H9 (cell line): ENCODE measurements at regions not wholly inside any gene's neighbourhood (a gene's known extent, or its start where the extent isn't known, plus 50 kb on each side); places are given as distances from the start of the nearest gene placed in this dataset.

Experiments
- DNase-seq: peaks from one replicate; pipeline ENCODE4 v3.0.0-alpha.2; 2017
- H2AFZ ChIP-seq: one replicate; pipeline ENCODE4 v1.6.1; 2013; ENCODE audit warnings: mild to moderate bottlenecking, low read length, control low read depth, moderate library complexity
- H2AK5ac ChIP-seq: 2 replicates; pipeline ENCODE4 v1.6.1; 2013; ENCODE audit warnings: low read length, control low read depth, mixed read lengths; ENCODE audit not compliant: insufficient read length
- H2BK120ac ChIP-seq: one replicate; pipeline ENCODE4 v1.6.1; 2013; ENCODE audit warnings: low read depth, mild to moderate bottlenecking, low read length, control low read depth, inconsistent platforms; ENCODE audit not compliant: poor library complexity, severe bottlenecking
- H2BK12ac ChIP-seq: 2 replicates; pipeline ENCODE4 v1.6.1; 2013; ENCODE audit warnings: low read length, control low read depth, mixed read lengths, low read depth; ENCODE audit not compliant: insufficient read length
- H2BK15ac ChIP-seq: 2 replicates; pipeline ENCODE4 v1.6.1; 2013; ENCODE audit warnings: low read depth, low read length, control low read depth
- H2BK20ac ChIP-seq: one replicate; pipeline ENCODE4 v1.6.1; 2013; ENCODE audit warnings: low read depth, mild to moderate bottlenecking, low read length, control low read depth, inconsistent platforms; ENCODE audit not compliant: poor library complexity, severe bottlenecking
- H2BK5ac ChIP-seq: 2 replicates; pipeline ENCODE4 v1.6.1; 2013; ENCODE audit warnings: low read length, control low read depth, mixed read lengths; ENCODE audit not compliant: insufficient read length
- H3K14ac ChIP-seq: 2 replicates; pipeline ENCODE4 v1.6.1; 2013; ENCODE audit warnings: low read length, control low read depth; ENCODE audit not compliant: insufficient read depth
- H3K18ac ChIP-seq: 2 replicates; pipeline ENCODE4 v1.6.1; 2013; ENCODE audit warnings: low read depth, mild to moderate bottlenecking, mixed read lengths, low read length, control low read depth; ENCODE audit not compliant: insufficient read length
- H3K23ac ChIP-seq: 2 replicates; pipeline ENCODE4 v1.6.1; 2013; ENCODE audit warnings: low read length, control low read depth, mixed read lengths, low read depth; ENCODE audit not compliant: insufficient read length
- H3K23me2 ChIP-seq: 2 replicates; pipeline ENCODE4 v1.6.1; 2013; ENCODE audit warnings: low read depth, mild to moderate bottlenecking, mixed read lengths, low read length, control low read depth; ENCODE audit not compliant: insufficient read length, poor library complexity, severe bottlenecking
- H3K27ac ChIP-seq: 2 replicates; pipeline ENCODE4 v1.5.1; 2013; ENCODE audit warnings: low read length, control low read depth, mixed read lengths, low read depth; ENCODE audit not compliant: insufficient read length
- H3K27me3 ChIP-seq: 2 replicates; pipeline ENCODE4 v1.6.1; 2013; ENCODE audit warnings: low read length, control low read depth, inconsistent platforms; ENCODE audit not compliant: insufficient read depth
- H3K4ac ChIP-seq: 2 replicates; pipeline ENCODE4 v1.6.1; 2013; ENCODE audit warnings: low read depth, mild to moderate bottlenecking, control low read depth, inconsistent platforms, low read length, moderate library complexity
- H3K4me1 ChIP-seq: 2 replicates; pipeline ENCODE4 v1.6.1; 2013; ENCODE audit warnings: low read length, control low read depth, inconsistent platforms; ENCODE audit not compliant: insufficient read depth
- H3K4me2 ChIP-seq: 2 replicates; pipeline ENCODE4 v1.6.1; 2013; ENCODE audit warnings: low read length, control low read depth, mixed read lengths; ENCODE audit not compliant: insufficient read length, insufficient read depth
- H3K56ac ChIP-seq: 2 replicates; pipeline ENCODE4 v1.6.1; 2013; ENCODE audit warnings: low read depth, mild to moderate bottlenecking, mixed read lengths, low read length, control low read depth; ENCODE audit not compliant: insufficient read length
- H3K79me1 ChIP-seq: 2 replicates; pipeline ENCODE4 v1.6.1; 2013; ENCODE audit warnings: low read depth, mild to moderate bottlenecking, moderate library complexity, low read length, control low read depth, inconsistent platforms; ENCODE audit not compliant: insufficient read depth, poor library complexity, severe bottlenecking
- H3K79me2 ChIP-seq: 2 replicates; pipeline ENCODE4 v1.6.1; 2013; ENCODE audit warnings: low read length, control low read depth, inconsistent platforms; ENCODE audit not compliant: insufficient read depth
- H3K9ac ChIP-seq: 2 replicates; pipeline ENCODE4 v1.6.1; 2013; ENCODE audit warnings: low read length, control low read depth, mixed read lengths; ENCODE audit not compliant: insufficient read length; ENCODE audit errors: extremely low read depth
- H3K9me3 ChIP-seq: one replicate; pipeline ENCODE4 v1.6.1; 2013; ENCODE audit warnings: low read depth, low read length, inconsistent platforms; ENCODE audit not compliant: control insufficient read depth
- H3T11ph ChIP-seq: one replicate; pipeline ENCODE4 v1.6.1; 2013; ENCODE audit warnings: mild to moderate bottlenecking, low read length, control low read depth, inconsistent platforms
- H4K20me1 ChIP-seq: one replicate; pipeline ENCODE4 v1.6.1; 2013; ENCODE audit not compliant: control insufficient read depth, insufficient read length, insufficient read depth
- H4K5ac ChIP-seq: 2 replicates; pipeline ENCODE4 v1.6.1; 2013; ENCODE audit warnings: low read depth, mild to moderate bottlenecking, mixed read lengths, low read length, control low read depth; ENCODE audit not compliant: insufficient read length
- H4K8ac ChIP-seq: replicated peaks from 2 replicates; pipeline ENCODE4 v1.6.1; 2013; ENCODE audit warnings: low read length, control low read depth, mixed read lengths, low read depth; ENCODE audit not compliant: insufficient read length
- H4K91ac ChIP-seq: 2 replicates; pipeline ENCODE4 v1.6.1; 2013; ENCODE audit warnings: low read depth, mild to moderate bottlenecking, moderate library complexity, mixed read lengths, low read length, control low read depth; ENCODE audit not compliant: insufficient read length
- H3K27ac Mint-ChIP-seq, 3 experiments: 2 replicates in 2 of 3; 3 replicates in 1 of 3; pipeline ENCODE4 v1.8.0; 2020 to 2021; ENCODE audit warnings: mixed read lengths in 3 of 3, mild to moderate bottlenecking in 1 of 3, moderate library complexity in 1 of 3
- H3K27me3 Mint-ChIP-seq: 2 replicates; pipeline ENCODE4 v1.8.0; 2021; ENCODE audit warnings: low read depth, mild to moderate bottlenecking, moderate library complexity, mixed read lengths
- H3K36me3 Mint-ChIP-seq, 3 experiments: 2 replicates in 2 of 3; 3 replicates in 1 of 3; pipeline ENCODE4 v1.8.0; 2020 to 2021; ENCODE audit warnings: low read depth in 3 of 3, mixed read lengths in 3 of 3; ENCODE audit not compliant: insufficient read depth in 1 of 3
- H3K4me1 Mint-ChIP-seq, 2 experiments: 2 replicates each; pipeline ENCODE4 v1.8.0; 2020; ENCODE audit warnings: mixed read lengths in 2 of 2
- H3K4me3 Mint-ChIP-seq, 2 experiments: 2 replicates in 1 of 2; 3 replicates in 1 of 2; pipeline ENCODE4 v1.8.0; 2020 to 2021; ENCODE audit warnings: mild to moderate bottlenecking in 2 of 2, mixed read lengths in 2 of 2, moderate library complexity in 1 of 2
- H3K9me3 Mint-ChIP-seq, 2 experiments: 2 replicates in 1 of 2; 3 replicates in 1 of 2; pipeline ENCODE4 v1.8.0; 2020; ENCODE audit warnings: mild to moderate bottlenecking in 2 of 2, mixed read lengths in 2 of 2, moderate library complexity in 1 of 2
- WGBS: extraction: QIAGEN DNeasy Blood & Tissue Kit; methylation state at CpG from one replicate; pipeline ENCODE4 v1.1.7; 2013; ENCODE audit warnings: missing lambda C conversion rate, low lambda C conversion rate, mixed read lengths; ENCODE audit not compliant: insufficient read length; ENCODE audit errors: extremely low coverage; 5-methylcytosine and 5-hydroxymethylcytosine counted together
- TF ChIP-seq, protein P1 (sequence below): fragments of 200-600 bp; sonication (generic); conservative IDR thresholded peaks from 3 replicates; pipeline ENCODE4 v1.8.0; 2021; ENCODE audit warnings: antibody characterized with exemption, mild to moderate bottlenecking

DNA sequence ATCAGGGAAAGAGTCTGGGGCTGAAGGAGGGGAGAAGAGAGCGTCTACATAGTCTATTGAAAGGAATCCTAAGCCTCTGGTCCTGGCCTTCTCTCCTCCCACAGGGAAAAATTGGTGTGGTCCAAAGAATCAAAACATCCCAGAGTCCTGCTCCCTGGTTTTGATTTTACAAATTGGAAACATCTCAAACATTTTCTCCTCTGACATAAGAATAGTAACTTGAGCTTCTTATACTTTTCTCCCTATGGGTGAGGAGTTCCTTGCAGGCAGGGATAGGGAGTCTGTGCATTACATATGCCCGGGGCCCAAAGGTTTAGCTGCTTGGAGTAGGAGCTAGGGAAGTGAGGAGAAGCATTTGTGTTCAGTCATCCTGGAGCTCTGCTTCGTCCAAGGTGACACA lies 120.0 kb upstream of the GGTLC1 start:
- Mint-ChIP-seq H3K9me3 (no peaks in the 10 kb centered on the region), H3K27me3 (peaks cover 5% of the 10 kb centered on the region), H3K4me3 (no peak overlapping the region), H3K4me1 (no peaks in the 10 kb centered on the region), H3K36me3 (no peaks in the 10 kb centered on the region), H3K27ac (no peak overlapping the region)
- Histone ChIP-seq H3K9ac (no peak overlapping the region), H2AK5ac (no peak overlapping the region), H3K14ac (no peak overlapping the region), H3K9me3 (no peaks in the 10 kb centered on the region), H3K23ac (no peak overlapping the region), H3K23me2 (no peaks in the 10 kb centered on the region), H4K5ac (no peak overlapping the region), H2BK15ac (no peak overlapping the region), H2BK120ac (no peak overlapping the region), H3T11ph (no peak overlapping the region), H2BK20ac (no peak overlapping the region), H2BK5ac (no peak overlapping the region), H4K91ac (no peak overlapping the region), H2AFZ (no peak overlapping the region), H3K79me1 (no peaks in the 10 kb centered on the region), H3K18ac (no peak overlapping the region), H3K4me2 (no peak overlapping the region), H2BK12ac (no peak overlapping the region), H4K8ac (no peak overlapping the region), H3K79me2 (no peaks in the 10 kb centered on the region), H4K20me1 (no peaks in the 10 kb centered on the region), H3K4me1 (no peaks in the 10 kb centered on the region), H3K56ac (no peak overlapping the region), H3K4ac (no peak overlapping the region), H3K27ac (no peak overlapping the region), H3K27me3 (no peaks in the 10 kb centered on the region)
- no CpG with 5 or more reads among the region's 3 CpGs for WGBS
- TF ChIP-seq, protein P1, sequence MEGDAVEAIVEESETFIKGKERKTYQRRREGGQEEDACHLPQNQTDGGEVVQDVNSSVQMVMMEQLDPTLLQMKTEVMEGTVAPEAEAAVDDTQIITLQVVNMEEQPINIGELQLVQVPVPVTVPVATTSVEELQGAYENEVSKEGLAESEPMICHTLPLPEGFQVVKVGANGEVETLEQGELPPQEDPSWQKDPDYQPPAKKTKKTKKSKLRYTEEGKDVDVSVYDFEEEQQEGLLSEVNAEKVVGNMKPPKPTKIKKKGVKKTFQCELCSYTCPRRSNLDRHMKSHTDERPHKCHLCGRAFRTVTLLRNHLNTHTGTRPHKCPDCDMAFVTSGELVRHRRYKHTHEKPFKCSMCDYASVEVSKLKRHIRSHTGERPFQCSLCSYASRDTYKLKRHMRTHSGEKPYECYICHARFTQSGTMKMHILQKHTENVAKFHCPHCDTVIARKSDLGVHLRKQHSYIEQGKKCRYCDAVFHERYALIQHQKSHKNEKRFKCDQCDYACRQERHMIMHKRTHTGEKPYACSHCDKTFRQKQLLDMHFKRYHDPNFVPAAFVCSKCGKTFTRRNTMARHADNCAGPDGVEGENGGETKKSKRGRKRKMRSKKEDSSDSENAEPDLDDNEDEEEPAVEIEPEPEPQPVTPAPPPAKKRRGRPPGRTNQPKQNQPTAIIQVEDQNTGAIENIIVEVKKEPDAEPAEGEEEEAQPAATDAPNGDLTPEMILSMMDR = no peak
- no peak for DNase-seq
